Activated CD4-positive, alpha-beta T cell treated with anti-CD3 and anti-CD28 coated beads, Interleukin-2, amount 50 U/mL, for 24 hours (primary cell): ENCODE measurements at regions not wholly inside any gene's neighbourhood (a gene's known extent, or its start where the extent isn't known, plus 50 kb on each side); places are given as distances from the start of the nearest gene placed in this dataset.

Source experiments
- DNase-seq, 2 donors: peaks; one replicate each; pipeline ENCODE4 v3.0.0-alpha.2; 2020; ENCODE audit warnings: low read depth in 1 of 2, low spot score in 1 of 2

- DNase-seq: no peak
Observed at GRCh38 chr3:151935446-151935845, 62.0 kb downstream of the SUCNR1 start.

GRCh38 chr3:151940481-151940880 is 67.0 kb downstream of the SUCNR1 start:
- DNase-seq: no peak

- no peak for DNase-seq
Observed at GRCh38 chr3:151943539-151943938, 70.1 kb downstream of the SUCNR1 start.

- DNase-seq: no peak
Observed at GRCh38 chr3:151944356-151944755, 70.9 kb downstream of the SUCNR1 start.

- no peak for DNase-seq
Observed at GRCh38 chr3:151946606-151947005, 73.2 kb downstream of the SUCNR1 start.

- no peak for DNase-seq
Observed at GRCh38 chr3:151949706-151950105, 76.3 kb downstream of the SUCNR1 start.

GRCh38 chr3:151955356-151955755 is 81.9 kb downstream of the SUCNR1 start:
- no peak for DNase-seq

GRCh38 chr3:151960961-151961580 is 87.6 kb downstream of the SUCNR1 start:
- DNase-seq: no peak

- no peak for DNase-seq
Observed at GRCh38 chr3:151962352-151962751, 88.9 kb downstream of the SUCNR1 start.

- DNase-seq: no peak
Observed at GRCh38 chr3:151962912-151963311, 89.5 kb downstream of the SUCNR1 start.

- DNase-seq: no peak
Observed at GRCh38 chr3:151964743-151965142, 91.3 kb downstream of the SUCNR1 start.

GRCh38 chr3:151969026-151969642 is 95.7 kb downstream of the SUCNR1 start:
- no peak for DNase-seq

GRCh38 chr3:151971814-151972579 is 98.6 kb downstream of the SUCNR1 start:
- no peak for DNase-seq

GRCh38 chr3:151974067-151974466 is 100.6 kb downstream of the SUCNR1 start:
- DNase-seq: no peak

GRCh38 chr3:151976211-151977050 is 103.0 kb downstream of the SUCNR1 start:
- no peak for DNase-seq

- no peak for DNase-seq
Observed at GRCh38 chr3:151979906-151980305, 106.5 kb downstream of the SUCNR1 start.

GRCh38 chr3:151983538-151983937 is 110.1 kb downstream of the SUCNR1 start:
- no peak for DNase-seq

GRCh38 chr3:151985787-151986430 is 112.5 kb downstream of the SUCNR1 start:
- DNase-seq: no peak

- no peak for DNase-seq
Observed at GRCh38 chr3:151987893-151988292, 114.5 kb downstream of the SUCNR1 start.

- no peak for DNase-seq
Observed at GRCh38 chr3:151989621-151990020, 116.2 kb downstream of the SUCNR1 start.
